Stimulated activated naive CD8-positive, alpha-beta T cell treated with anti-CD3 and anti-CD28 coated beads, Interleukin-15, Interleukin-2, amounts not matched to agents 100 ng/mL and 50 ng/mL, for 24 hours (primary cell): ENCODE measurements at regions not wholly inside any gene's neighbourhood (a gene's known extent, or its start where the extent isn't known, plus 50 kb on each side); places are given as distances from the start of the nearest gene placed in this dataset.
"Not testable (repeated sequence)": the region's sequence is repeated elsewhere in the genome, so short reads cannot be mapped to it uniquely, and the experiment has no call there.

ENCODE experiments used
- H3K27ac Mint-ChIP-seq: one replicate; pipeline ENCODE4 v1.8.0; 2021; ENCODE audit warnings: mild to moderate bottlenecking, mixed read lengths
- H3K27me3 Mint-ChIP-seq: one replicate; pipeline ENCODE4 v1.8.0; 2021; ENCODE audit warnings: mixed read lengths
- H3K36me3 Mint-ChIP-seq: one replicate; pipeline ENCODE4 v1.8.0; 2021; ENCODE audit warnings: low read depth, mixed read lengths
- H3K4me1 Mint-ChIP-seq: one replicate; pipeline ENCODE4 v1.8.0; 2021; ENCODE audit warnings: low read depth, mixed read lengths
- H3K4me3 Mint-ChIP-seq: one replicate; pipeline ENCODE4 v1.8.0; 2021; ENCODE audit warnings: mild to moderate bottlenecking, mixed read lengths
- H3K9me3 Mint-ChIP-seq: one replicate; pipeline ENCODE4 v1.8.0; 2021; ENCODE audit warnings: mixed read lengths

DNA sequence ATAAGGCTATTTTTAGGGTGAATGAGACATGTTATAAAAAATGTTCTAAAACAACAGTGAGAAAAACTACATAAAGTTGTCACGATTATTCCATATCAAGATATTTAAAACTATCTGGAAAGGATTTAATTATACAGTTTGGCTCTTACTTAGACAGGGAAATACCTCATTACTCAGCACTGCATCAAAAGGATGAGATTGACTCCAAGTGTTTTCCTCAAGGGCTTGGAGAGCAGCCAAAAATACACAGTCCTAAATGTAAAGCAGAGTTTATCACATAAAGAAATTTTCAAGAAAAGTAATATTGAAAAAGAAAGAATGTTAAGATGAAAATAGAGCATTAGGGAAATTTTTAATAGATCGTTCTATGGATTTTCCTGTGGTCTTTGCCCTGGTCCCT, 285.5 kb upstream of the NETO1 start:
- no peak overlapping the region for H3K4me3 Mint-ChIP-seq
- H3K27ac Mint-ChIP-seq = no peak overlapping the region
- no peaks in the 10 kb centered on the region for H3K4me1 Mint-ChIP-seq
- H3K36me3 Mint-ChIP-seq = no peaks in the 10 kb centered on the region
- H3K27me3 Mint-ChIP-seq = no peaks in the 10 kb centered on the region
- no peaks in the 10 kb centered on the region for H3K9me3 Mint-ChIP-seq

GRCh38 chr18:73151086-73151485, 283.3 kb upstream of the NETO1 start:
- Mint-ChIP-seq H3K9me3 (no peaks in the 10 kb centered on the region), H3K27me3 (no peaks in the 10 kb centered on the region), H3K36me3 (no peaks in the 10 kb centered on the region), H3K27ac (no peak overlapping the region), H3K4me1 (no peaks in the 10 kb centered on the region), H3K4me3 (no peak overlapping the region)

DNA sequence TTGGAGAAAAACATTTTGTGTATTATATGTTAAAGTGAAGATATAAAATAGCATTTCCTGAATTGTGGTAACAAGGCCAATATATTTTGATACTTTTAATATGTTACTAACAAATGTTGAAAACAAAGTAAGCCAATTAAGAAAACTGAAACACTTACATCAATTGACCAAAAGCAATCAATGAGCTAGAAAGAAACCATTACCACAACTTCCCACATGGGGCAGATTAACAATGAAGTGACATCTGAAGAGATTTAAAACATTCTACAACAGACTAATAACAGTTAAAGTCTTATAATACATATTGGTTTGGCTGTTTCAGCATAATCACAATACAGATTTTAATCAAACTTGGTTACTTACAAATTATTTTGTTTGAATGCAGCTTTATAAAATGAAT, 282.4 kb upstream of the NETO1 start:
- no peak overlapping the region for H3K4me3 Mint-ChIP-seq
- H3K9me3 Mint-ChIP-seq = no peaks in the 10 kb centered on the region
- H3K4me1 Mint-ChIP-seq = no peaks in the 10 kb centered on the region
- H3K27me3 Mint-ChIP-seq = no peaks in the 10 kb centered on the region
- H3K36me3 Mint-ChIP-seq = no peaks in the 10 kb centered on the region
- no peak overlapping the region for H3K27ac Mint-ChIP-seq

GRCh38 chr18:73147590-73147989, 279.8 kb upstream of the NETO1 start:
- H3K27me3 Mint-ChIP-seq = no peaks in the 10 kb centered on the region
- H3K27ac Mint-ChIP-seq = no peak overlapping the region
- H3K4me1 Mint-ChIP-seq = no peaks in the 10 kb centered on the region
- H3K4me3 Mint-ChIP-seq = no peak overlapping the region
- H3K9me3 Mint-ChIP-seq = peaks cover 3% of the 10 kb centered on the region
- H3K36me3 Mint-ChIP-seq = no peaks in the 10 kb centered on the region

GRCh38 chr18:73144030-73144429, 276.2 kb upstream of the NETO1 start:
- Mint-ChIP-seq H3K4me3 (no peak overlapping the region), H3K4me1 (no peaks in the 10 kb centered on the region), H3K27me3 (no peaks in the 10 kb centered on the region), H3K27ac (no peak overlapping the region), H3K36me3 (no peaks in the 10 kb centered on the region), H3K9me3 (peaks cover 3% of the 10 kb centered on the region)

DNA sequence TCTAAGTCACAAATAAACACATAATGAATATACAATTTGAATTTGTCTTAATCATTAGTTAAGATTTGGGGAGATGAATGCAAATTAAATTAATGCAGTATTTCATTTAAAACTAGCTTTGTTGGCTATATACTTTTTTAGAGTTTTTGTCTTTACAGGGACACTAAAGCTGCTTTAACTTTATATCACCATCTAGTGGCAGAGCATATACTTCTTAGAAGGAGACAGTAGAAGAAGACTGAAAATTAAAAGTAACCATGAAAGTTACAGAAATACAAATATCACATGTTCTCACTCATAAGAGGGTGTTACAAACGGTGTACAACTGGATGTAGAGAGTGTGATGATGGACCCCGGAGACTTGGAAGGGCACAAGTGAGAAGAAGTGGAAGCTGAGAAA, 268.3 kb upstream of the NETO1 start:
- no peaks in the 10 kb centered on the region for H3K36me3 Mint-ChIP-seq
- H3K9me3 Mint-ChIP-seq = peaks cover 6% of the 10 kb centered on the region
- no peaks in the 10 kb centered on the region for H3K4me1 Mint-ChIP-seq
- no peaks in the 10 kb centered on the region for H3K27me3 Mint-ChIP-seq
- no peak overlapping the region for H3K4me3 Mint-ChIP-seq
- H3K27ac Mint-ChIP-seq = no peak overlapping the region

DNA sequence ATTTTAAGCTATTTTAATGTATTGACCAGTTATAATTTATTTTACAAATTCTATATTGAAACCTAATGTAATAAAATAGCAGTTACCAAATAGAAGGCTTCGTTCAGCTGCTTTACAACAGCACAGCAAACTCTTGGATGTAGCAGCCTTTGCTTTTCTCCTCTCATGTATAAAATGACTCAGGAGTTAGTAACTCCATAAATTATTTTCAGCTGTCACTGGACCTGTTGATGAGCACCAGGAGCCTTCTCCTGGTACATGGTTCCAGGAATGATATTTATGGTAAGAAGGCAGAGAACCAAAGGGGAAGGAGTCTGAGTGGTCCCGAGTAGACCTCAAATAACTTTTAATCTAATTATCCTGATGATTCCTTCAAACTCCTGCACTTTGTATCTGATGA, 256.4 kb upstream of the NETO1 start:
- Mint-ChIP-seq H3K36me3 (no peaks in the 10 kb centered on the region), H3K4me1 (no peaks in the 10 kb centered on the region), H3K9me3 (peaks cover 10% of the 10 kb centered on the region), H3K27ac (no peak overlapping the region), H3K4me3 (no peak overlapping the region), H3K27me3 (no peaks in the 10 kb centered on the region)

DNA sequence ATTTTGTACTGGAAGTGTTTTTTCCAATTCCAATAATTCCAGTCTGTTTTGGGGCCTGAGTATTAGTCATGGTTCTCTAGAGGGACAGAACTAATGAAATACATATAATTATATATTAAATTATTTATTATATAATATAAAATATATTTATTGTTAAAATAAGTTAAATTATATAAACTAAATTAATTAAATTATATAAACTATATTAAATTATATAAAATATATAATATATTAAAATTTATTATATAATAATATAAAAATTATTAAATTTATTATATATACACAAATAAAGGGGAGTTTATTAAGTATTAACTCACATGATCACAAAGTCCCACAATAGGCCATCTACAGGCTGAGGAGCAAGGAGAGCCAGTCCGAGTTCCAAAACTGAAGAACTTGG, 253.4 kb upstream of the NETO1 start:
- no peaks in the 10 kb centered on the region for H3K4me1 Mint-ChIP-seq
- no peak overlapping the region for H3K27ac Mint-ChIP-seq
- H3K36me3 Mint-ChIP-seq = no peaks in the 10 kb centered on the region
- H3K9me3 Mint-ChIP-seq = peaks cover 14% of the 10 kb centered on the region
- no peak overlapping the region for H3K4me3 Mint-ChIP-seq
- no peaks in the 10 kb centered on the region for H3K27me3 Mint-ChIP-seq

- Mint-ChIP-seq H3K36me3 (no peaks in the 10 kb centered on the region), H3K27me3 (no peaks in the 10 kb centered on the region), H3K4me1 (no peaks in the 10 kb centered on the region), H3K27ac (no peak overlapping the region), H3K4me3 (no peak overlapping the region), H3K9me3 (peaks cover 14% of the 10 kb centered on the region)
These were observed 252.8 kb upstream of the NETO1 start for GRCh38 chr18:73120626-73121025.

- Mint-ChIP-seq H3K27ac (no peak overlapping the region), H3K4me3 (no peak overlapping the region), H3K36me3 (no peaks in the 10 kb centered on the region), H3K4me1 (no peaks in the 10 kb centered on the region), H3K27me3 (no peaks in the 10 kb centered on the region), H3K9me3 (peaks cover 12% of the 10 kb centered on the region)
These were observed 251.8 kb upstream of the NETO1 start for GRCh38 chr18:73119574-73119973.

- Mint-ChIP-seq H3K4me1 (no peaks in the 10 kb centered on the region), H3K27ac (no peak overlapping the region), H3K4me3 (no peak overlapping the region), H3K9me3 (peaks cover 7% of the 10 kb centered on the region), H3K36me3 (no peaks in the 10 kb centered on the region), H3K27me3 (no peaks in the 10 kb centered on the region)
These were observed 250.5 kb upstream of the NETO1 start for GRCh38 chr18:73118121-73118816.

GRCh38 chr18:73110307-73110706, 242.5 kb upstream of the NETO1 start:
- H3K36me3 Mint-ChIP-seq = no peaks in the 10 kb centered on the region
- no peak overlapping the region for H3K4me3 Mint-ChIP-seq
- H3K27ac Mint-ChIP-seq = no peak overlapping the region
- H3K27me3 Mint-ChIP-seq = no peaks in the 10 kb centered on the region
- no peaks in the 10 kb centered on the region for H3K9me3 Mint-ChIP-seq
- no peaks in the 10 kb centered on the region for H3K4me1 Mint-ChIP-seq

- Mint-ChIP-seq H3K36me3 (no peaks in the 10 kb centered on the region), H3K4me1 (no peaks in the 10 kb centered on the region), H3K27ac (no peak overlapping the region), H3K9me3 (peaks cover 9% of the 10 kb centered on the region), H3K4me3 (no peak overlapping the region), H3K27me3 (no peaks in the 10 kb centered on the region)
These were observed 234.2 kb upstream of the NETO1 start for GRCh38 chr18:73101977-73102376.

DNA sequence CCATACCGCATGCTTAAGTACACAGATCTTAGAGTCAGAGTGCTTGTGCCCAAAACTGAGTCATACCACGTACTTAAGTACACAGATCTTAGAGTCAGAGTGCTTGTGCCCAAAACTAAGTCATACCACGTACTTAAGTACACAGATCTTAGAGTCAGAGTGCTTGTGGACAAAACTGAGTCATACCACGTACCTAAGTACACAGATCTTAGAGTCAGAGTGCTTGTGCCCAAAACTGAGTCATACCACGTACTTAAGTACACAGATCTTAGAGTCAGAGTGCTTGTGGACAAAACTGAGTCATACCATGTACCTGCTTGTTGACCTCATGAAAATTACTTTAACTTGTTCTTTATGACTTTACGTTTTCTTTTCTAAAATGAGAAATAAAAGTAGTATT, 233.7 kb upstream of the NETO1 start:
- not testable (repeated sequence) for H3K4me1 Mint-ChIP-seq, H3K27ac Mint-ChIP-seq, H3K36me3 Mint-ChIP-seq, H3K4me3 Mint-ChIP-seq, H3K9me3 Mint-ChIP-seq, H3K27me3 Mint-ChIP-seq

DNA sequence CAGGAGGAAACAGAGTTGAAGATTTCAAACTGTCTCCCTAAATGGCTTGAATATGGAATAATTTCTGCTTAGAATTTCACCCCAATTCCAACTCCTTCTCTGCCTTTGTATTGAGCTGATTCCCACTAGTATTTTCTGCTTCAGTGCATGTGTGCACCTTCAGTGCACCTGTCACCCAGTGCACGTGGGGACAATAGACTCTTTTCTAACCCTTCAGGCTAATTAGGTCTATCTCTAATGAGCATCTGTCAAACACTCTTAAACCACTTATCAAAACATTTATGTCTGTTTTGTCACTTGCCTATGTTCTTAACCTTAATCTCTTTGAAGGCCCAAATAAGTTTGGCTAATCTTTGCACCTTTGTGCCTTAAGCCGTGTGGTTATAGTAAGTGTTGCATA, 232.0 kb upstream of the NETO1 start:
- no peak overlapping the region for H3K27ac Mint-ChIP-seq
- H3K36me3 Mint-ChIP-seq = no peaks in the 10 kb centered on the region
- no peaks in the 10 kb centered on the region for H3K27me3 Mint-ChIP-seq
- peaks cover 10% of the 10 kb centered on the region for H3K9me3 Mint-ChIP-seq
- no peak overlapping the region for H3K4me3 Mint-ChIP-seq
- H3K4me1 Mint-ChIP-seq = no peaks in the 10 kb centered on the region

DNA sequence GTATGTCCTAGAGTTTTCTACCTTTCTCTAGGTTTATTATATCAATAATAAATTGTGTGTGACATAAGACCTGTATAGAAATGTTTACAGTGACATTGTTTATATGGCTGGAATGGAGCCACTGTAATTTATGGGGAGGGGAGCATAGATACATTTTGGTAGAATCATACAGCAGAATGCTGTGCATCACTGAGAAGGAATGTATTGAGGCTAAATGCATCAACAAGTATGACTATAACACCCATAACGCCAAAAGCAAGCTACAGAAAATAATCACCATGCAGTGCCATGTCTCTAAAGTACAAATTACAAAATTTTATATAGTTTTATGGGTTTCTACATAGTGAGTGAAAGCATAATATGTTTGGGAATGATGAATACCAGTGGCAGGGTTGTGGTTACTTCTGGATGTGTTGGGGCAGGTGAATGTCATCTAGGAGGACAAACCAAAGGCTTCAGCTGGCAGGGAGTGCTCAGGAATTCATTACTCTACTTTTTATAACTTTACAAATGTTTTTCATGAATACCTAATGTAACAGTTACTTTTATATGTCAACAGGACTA, 226.0 kb upstream of the NETO1 start:
- no peak overlapping the region for H3K4me3 Mint-ChIP-seq
- peaks cover 10% of the 10 kb centered on the region for H3K9me3 Mint-ChIP-seq
- no peaks in the 10 kb centered on the region for H3K36me3 Mint-ChIP-seq
- H3K4me1 Mint-ChIP-seq = no peaks in the 10 kb centered on the region
- H3K27me3 Mint-ChIP-seq = no peaks in the 10 kb centered on the region
- H3K27ac Mint-ChIP-seq = no peak overlapping the region
